Keratinocyte (primary cell): ENCODE measurements at regions not wholly inside any gene's neighbourhood (a gene's known extent, or its start where the extent isn't known, plus 50 kb on each side); places are given as distances from the start of the nearest gene placed in this dataset.

Experiments
- DNase-seq: peaks from one replicate; pipeline ENCODE4 v3.0.0-alpha.2; 2011; ENCODE audit warnings: low read depth, missing footprints, low spot score
- FAIRE-seq: peaks from 2 replicates; lab custom pipeline; 2011; peaks lifted over from hg19 to GRCh38; lab: Jason Lieb, UNC
- H2AFZ ChIP-seq: 2 replicates; pipeline ENCODE4 v1.6.0; 2012; ENCODE audit warnings: low read length, control low read depth, inconsistent platforms; ENCODE audit not compliant: control insufficient read depth
- H3K27ac ChIP-seq: 2 replicates; pipeline ENCODE4 v1.5.1; 2011; ENCODE audit warnings: low read length; ENCODE audit not compliant: control insufficient read depth, insufficient read depth
- H3K27me3 ChIP-seq: 3 replicates; pipeline ENCODE4 v1.6.0; 2011; ENCODE audit warnings: low read length; ENCODE audit not compliant: control insufficient read depth, insufficient read depth; ENCODE audit errors: extremely low read depth
- H3K36me3 ChIP-seq, 2 experiments: 2 replicates in 1 of 2; 3 replicates in 1 of 2; pipeline ENCODE4 v1.5.1; 2011; ENCODE audit warnings: low read length in 2 of 2, mild to moderate bottlenecking in 1 of 2; ENCODE audit not compliant: control insufficient read depth in 2 of 2, insufficient read depth in 2 of 2; ENCODE audit errors: extremely low read depth in 1 of 2
- H3K4me1 ChIP-seq: 3 replicates; pipeline ENCODE4 v1.5.1; 2011; ENCODE audit warnings: low read length; ENCODE audit not compliant: control insufficient read depth, insufficient read depth; ENCODE audit errors: extremely low read depth
- H3K4me2 ChIP-seq: 3 replicates; pipeline ENCODE4 v1.6.0; 2011; ENCODE audit warnings: low read depth, low read length; ENCODE audit not compliant: control insufficient read depth, insufficient read depth; ENCODE audit errors: extremely low read depth
- H3K4me3 ChIP-seq, 3 experiments: fragments of 200-600 bp in 1 of 3; sonication (generic) in 1 of 3; 2 replicates in 2 of 3; 3 replicates in 1 of 3; pipeline ENCODE4 v1.5.1; 2011 to 2016; ENCODE audit warnings: low read length in 3 of 3, mild to moderate bottlenecking in 3 of 3, control low read depth in 2 of 3, inconsistent platforms in 1 of 3, low read depth in 1 of 3, mixed read lengths in 1 of 3, mixed run types in 1 of 3, moderate library complexity in 1 of 3; ENCODE audit not compliant: control insufficient read depth in 2 of 3, insufficient read depth in 2 of 3; ENCODE audit errors: extremely low read depth in 1 of 3
- H3K79me2 ChIP-seq: 2 replicates; pipeline ENCODE4 v1.6.0; 2012; ENCODE audit warnings: low read length; ENCODE audit not compliant: control insufficient read depth, insufficient read depth
- H3K9ac ChIP-seq: 3 replicates; pipeline ENCODE4 v1.6.0; 2011; ENCODE audit warnings: low read length; ENCODE audit not compliant: control insufficient read depth, insufficient read depth; ENCODE audit errors: extremely low read depth
- H3K9me1 ChIP-seq: 3 replicates; pipeline ENCODE4 v1.6.0; 2011; ENCODE audit warnings: low read length; ENCODE audit not compliant: control insufficient read depth, insufficient read depth; ENCODE audit errors: extremely low read depth
- H3K9me3 ChIP-seq: 2 replicates; pipeline ENCODE4 v1.5.1; 2012; ENCODE audit warnings: low read depth, low read length; ENCODE audit not compliant: control insufficient read depth
- H4K20me1 ChIP-seq: 3 replicates; pipeline ENCODE4 v1.6.0; 2011; ENCODE audit warnings: low read length; ENCODE audit not compliant: control insufficient read depth, insufficient read depth; ENCODE audit errors: extremely low read depth
- CTCF ChIP-seq, 3 experiments: IDR thresholded peaks in 1 of 3; conservative IDR thresholded peaks in 1 of 3; optimal IDR thresholded peaks in 1 of 3; 2 replicates in 2 of 3; 3 replicates in 1 of 3; pipeline versions ENCODE3 to v1.5.1; 2011; ENCODE audit warnings: low read length in 3 of 3, mild to moderate bottlenecking in 3 of 3, moderate library complexity in 2 of 3, control low read depth in 1 of 3, inconsistent platforms in 1 of 3; ENCODE audit not compliant: insufficient read depth in 2 of 3; ENCODE audit errors: extremely low read depth in 1 of 3
- EZH2 ChIP-seq: IDR thresholded peaks from one replicate; pipeline ENCODE4 v1.6.1; 2012; ENCODE audit warnings: inconsistent platforms, mild to moderate bottlenecking, low read length, moderate library complexity
- dilution Hi-C: fragments of 300-500 bp; cut with MboI; formaldehyde crosslinking; loops from one replicate; pipeline ENCODE4 v1.7.0; 2020; ENCODE audit warnings: low sequenced_read_pairs; ENCODE audit not compliant: extremely low pct_ligation_motif_present

- dilution Hi-C loops: no loop called here
- no peaks in the 10 kb centered on the region for H3K9me1 ChIP-seq
- no peak for FAIRE-seq
Measured at GRCh38 chr14:88079624-88080023, 74.7 kb downstream of the GPR65 start.

GRCh38 chr14:88085736-88086135, 80.8 kb downstream of the GPR65 start:
- no peak for FAIRE-seq
- Histone ChIP-seq H3K9me1 (no peaks in the 10 kb centered on the region), H3K4me2 (no peak overlapping the region), H3K27ac (no peak overlapping the region), H3K27me3 (no peaks in the 10 kb centered on the region), H3K9ac (no peak overlapping the region), H3K79me2 (no peaks in the 10 kb centered on the region), H3K4me1 (no peaks in the 10 kb centered on the region), H2AFZ (no peak overlapping the region), H3K4me3 (no peak overlapping the region), H3K9me3 (no peaks in the 10 kb centered on the region), H3K36me3 (no peaks in the 10 kb centered on the region), H4K20me1 (no peaks in the 10 kb centered on the region)
- dilution Hi-C loops: no loop called here
- no peak for TF ChIP-seq CTCF (optimal IDR thresholded peaks at IDR 0.05 in 1 of 3, IDR thresholded peaks at IDR 0.05 in 1 of 3, conservative IDR thresholded peaks at IDR 0.05 in 1 of 3; ENCODE audit: extremely low read depth in 1 of 3, insufficient read depth in 2 of 3, low read length in 3 of 3)
- TF ChIP-seq EZH2: no peak
- no peak for DNase-seq

More at GRCh38 chr14:88079624-88080023, 74.7 kb downstream of the GPR65 start:
- no peaks in the 10 kb centered on the region for H4K20me1 ChIP-seq
- no peaks in the 10 kb centered on the region for H3K4me1 ChIP-seq
- H2AFZ ChIP-seq: no peak overlapping the region
- H3K79me2 ChIP-seq: no peaks in the 10 kb centered on the region
- no peaks in the 10 kb centered on the region for H3K9me3 ChIP-seq
- no peaks in the 10 kb centered on the region for H3K27me3 ChIP-seq
- no peak overlapping the region for H3K9ac ChIP-seq
- TF ChIP-seq CTCF (optimal IDR thresholded peaks at IDR 0.05 in 1 of 3, IDR thresholded peaks at IDR 0.05 in 1 of 3, conservative IDR thresholded peaks at IDR 0.05 in 1 of 3; ENCODE audit: extremely low read depth in 1 of 3, insufficient read depth in 2 of 3, low read length in 3 of 3): no peak
- no peak for TF ChIP-seq EZH2
- no peaks in the 10 kb centered on the region for H3K36me3 ChIP-seq
- no peak overlapping the region for H3K27ac ChIP-seq
- no peak overlapping the region for H3K4me3 ChIP-seq
- DNase-seq: no peak
- H3K4me2 ChIP-seq: no peak overlapping the region
